Prostate gland (tissue), 2 donors: ENCODE measurements at regions not wholly inside any gene's neighbourhood (a gene's known extent, or its start where the extent isn't known, plus 50 kb on each side); places are given as distances from the start of the nearest gene placed in this dataset.

Experiments used
- DNase-seq: peaks from one replicate; pipeline ENCODE4 v3.0.0-alpha.2; 2019; ENCODE audit warnings: low spot score
- H3K27ac ChIP-seq, 2 donors: fragments of 200-600 bp; sonication (generic); 2 replicates each; pipeline ENCODE4 v1.5.1; 2017 to 2019
- H3K27me3 ChIP-seq: fragments of 200-600 bp; sonication (generic); replicated peaks from 2 replicates; pipeline ENCODE4 v1.5.1; 2019; ENCODE audit not compliant: insufficient read depth
- H3K36me3 ChIP-seq, 2 donors: fragments of 200-600 bp; sonication (generic); 1 replicate in 1 of 2; 2 replicates in 1 of 2; pipeline versions ENCODE4 v1.5.1 to v1.8.1; 2017 to 2019
- H3K4me1 ChIP-seq: fragments of 200-600 bp; sonication (generic); replicated peaks from 2 replicates; pipeline ENCODE4 v1.5.1; 2019
- H3K4me3 ChIP-seq, 2 donors: fragments of 200-600 bp; sonication (generic); 2 replicates each; pipeline ENCODE4 v1.5.1; 2017 to 2019
- H3K9me3 ChIP-seq: fragments of 200-600 bp; sonication (generic); 2 replicates; pipeline ENCODE4 v1.5.1; 2017
- POLR2A ChIP-seq: fragments of 450-650 bp; IDR thresholded peaks from one replicate; pipeline ENCODE4 v1.6.1; 2016; ENCODE audit warnings: antibody characterized with exemption, mild to moderate bottlenecking
- POLR2AphosphoS5 ChIP-seq: sonication (generic); formaldehyde crosslinking; IDR thresholded peaks from one replicate; pipeline ENCODE4 v1.6.1; 2017; ENCODE audit warnings: antibody characterized with exemption
- WGBS: methylation state at CpG from one replicate; pipeline ENCODE4 v1.1.5; 2018; 5-methylcytosine and 5-hydroxymethylcytosine counted together
- intact Hi-C: fragments of 100-400 bp; cut with DNase I; formaldehyde crosslinking; loops from one replicate; pipeline ENCODE4 v1.14.2; 2022
- TF ChIP-seq, protein P1 (sequence below), 4 experiments: fragments of 200-600 bp in 2 of 4; fragments of 450-650 bp in 2 of 4; sonication (generic) in 2 of 4; IDR thresholded peaks; 1 replicate in 3 of 4; 2 replicates in 1 of 4; pipeline ENCODE4 v1.5.1; 2016 to 2019; ENCODE audit warnings: antibody characterized with exemption in 4 of 4, mild to moderate bottlenecking in 2 of 4, moderate library complexity in 2 of 4

DNA sequence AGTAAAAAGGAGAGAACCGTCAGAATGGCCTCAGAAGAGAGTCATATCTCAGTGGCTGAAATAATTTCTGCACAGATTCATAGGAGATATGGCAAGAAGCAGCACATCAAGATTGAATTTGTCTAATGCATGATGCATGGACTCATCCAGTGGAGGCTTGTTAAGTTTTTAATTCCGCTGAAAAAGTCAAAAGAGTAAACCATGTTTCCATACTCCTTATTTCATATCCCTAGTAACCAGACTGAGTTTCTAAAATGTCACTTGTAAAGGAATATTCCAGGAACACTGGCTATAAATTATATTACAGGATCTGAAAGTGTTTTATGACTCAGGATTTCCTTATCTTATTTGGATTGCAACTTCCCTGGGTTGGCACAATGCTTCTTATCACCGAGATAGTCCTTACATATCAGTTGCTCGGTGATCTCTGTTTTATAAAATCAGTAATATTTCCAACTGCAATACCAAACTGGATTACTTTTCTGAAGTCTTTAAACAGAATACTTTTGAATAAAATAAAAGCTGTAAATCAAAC is 180.2 kb upstream of the TSC22D1 start:
- intact Hi-C loops: loop anchor here (10.0 kb wide), 1 partner anchor 272 kb away; no protein-coding TSS in a partner anchor
- peaks cover 14% of the 10 kb centered on the region for H3K4me1 ChIP-seq
- H3K36me3 ChIP-seq: no peaks in the 10 kb centered on the region
- TF ChIP-seq, protein P1, sequence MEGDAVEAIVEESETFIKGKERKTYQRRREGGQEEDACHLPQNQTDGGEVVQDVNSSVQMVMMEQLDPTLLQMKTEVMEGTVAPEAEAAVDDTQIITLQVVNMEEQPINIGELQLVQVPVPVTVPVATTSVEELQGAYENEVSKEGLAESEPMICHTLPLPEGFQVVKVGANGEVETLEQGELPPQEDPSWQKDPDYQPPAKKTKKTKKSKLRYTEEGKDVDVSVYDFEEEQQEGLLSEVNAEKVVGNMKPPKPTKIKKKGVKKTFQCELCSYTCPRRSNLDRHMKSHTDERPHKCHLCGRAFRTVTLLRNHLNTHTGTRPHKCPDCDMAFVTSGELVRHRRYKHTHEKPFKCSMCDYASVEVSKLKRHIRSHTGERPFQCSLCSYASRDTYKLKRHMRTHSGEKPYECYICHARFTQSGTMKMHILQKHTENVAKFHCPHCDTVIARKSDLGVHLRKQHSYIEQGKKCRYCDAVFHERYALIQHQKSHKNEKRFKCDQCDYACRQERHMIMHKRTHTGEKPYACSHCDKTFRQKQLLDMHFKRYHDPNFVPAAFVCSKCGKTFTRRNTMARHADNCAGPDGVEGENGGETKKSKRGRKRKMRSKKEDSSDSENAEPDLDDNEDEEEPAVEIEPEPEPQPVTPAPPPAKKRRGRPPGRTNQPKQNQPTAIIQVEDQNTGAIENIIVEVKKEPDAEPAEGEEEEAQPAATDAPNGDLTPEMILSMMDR (IDR thresholded peaks at IDR 0.05): no peak
- no peak for TF ChIP-seq POLR2A
- peak; percentile 64 for TF ChIP-seq POLR2AphosphoS5
- H3K27me3 ChIP-seq: no peaks in the 10 kb centered on the region
- no peaks in the 10 kb centered on the region for H3K9me3 ChIP-seq
- H3K27ac ChIP-seq: no peak overlapping the region
- no peak for DNase-seq
- WGBS: 41% methylated on average over 4 of the region's 4 CpGs
- no peak overlapping the region for H3K4me3 ChIP-seq

DNA sequence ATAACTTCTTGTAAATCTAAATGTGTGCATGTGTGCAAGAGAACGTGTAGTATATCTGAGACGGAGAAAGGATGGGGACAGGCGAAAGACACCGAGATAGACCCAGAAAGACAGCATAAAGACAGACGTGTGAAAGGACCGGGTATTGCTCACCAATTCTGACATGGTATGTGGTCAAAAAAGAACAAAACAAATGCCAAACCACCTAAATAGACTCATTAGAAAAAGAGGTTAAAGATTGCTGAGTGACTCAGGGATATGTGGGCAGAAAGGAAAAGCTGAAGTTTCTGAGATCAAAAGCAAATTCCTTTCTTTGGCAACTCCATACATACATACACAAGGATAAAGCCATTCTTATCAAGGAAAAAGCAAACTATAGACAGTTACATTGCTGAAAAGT is 179.7 kb upstream of the TSC22D1 start:
- Histone ChIP-seq H3K4me3 (no peak overlapping the region), H3K36me3 (no peaks in the 10 kb centered on the region), H3K27ac (no peak overlapping the region), H3K4me1 (peaks cover 14% of the 10 kb centered on the region), H3K27me3 (no peaks in the 10 kb centered on the region), H3K9me3 (no peaks in the 10 kb centered on the region)
- TF ChIP-seq POLR2AphosphoS5: no peak
- no peak for TF ChIP-seq POLR2A
- TF ChIP-seq, protein P1 (IDR thresholded peaks at IDR 0.05): no peak
- WGBS: 91% methylated on average over 6 of the region's 6 CpGs
- intact Hi-C loops: loop anchor here (10.0 kb wide), 1 partner anchor 271 kb away; no protein-coding TSS in a partner anchor
- no peak for DNase-seq

DNA sequence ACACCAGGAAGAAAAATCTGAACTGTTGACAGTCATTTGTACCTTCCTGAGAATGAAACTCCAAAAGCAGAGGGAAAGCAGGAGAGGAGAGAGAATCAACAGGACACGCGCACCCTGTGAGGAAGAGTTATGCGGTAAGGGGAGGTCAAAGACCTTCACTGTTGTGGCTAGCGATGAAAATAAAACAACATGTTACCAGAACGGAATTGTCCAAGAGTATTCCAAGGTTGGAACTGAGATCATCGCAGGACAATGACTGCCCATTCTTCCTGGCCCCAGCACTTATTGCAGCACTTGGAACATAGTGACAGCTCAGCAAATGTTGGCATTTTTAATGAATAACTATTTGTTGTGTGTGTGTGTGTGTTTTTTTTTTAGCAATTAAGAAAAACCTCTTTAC is 176.0 kb upstream of the TSC22D1 start:
- Histone ChIP-seq H3K27ac (no peak overlapping the region), H3K4me1 (no peaks in the 10 kb centered on the region), H3K4me3 (no peak overlapping the region), H3K27me3 (no peaks in the 10 kb centered on the region), H3K9me3 (no peaks in the 10 kb centered on the region), H3K36me3 (no peaks in the 10 kb centered on the region)
- no peak for DNase-seq
- TF ChIP-seq, protein P1 (IDR thresholded peaks at IDR 0.05): no peak
- TF ChIP-seq POLR2A: no peak
- TF ChIP-seq POLR2AphosphoS5: no peak
- 89% methylated on average over 6 of the region's 6 CpGs for WGBS
- intact Hi-C loops: loop anchor here (10.0 kb wide), 1 partner anchor 267 kb away; no protein-coding TSS in a partner anchor

DNA sequence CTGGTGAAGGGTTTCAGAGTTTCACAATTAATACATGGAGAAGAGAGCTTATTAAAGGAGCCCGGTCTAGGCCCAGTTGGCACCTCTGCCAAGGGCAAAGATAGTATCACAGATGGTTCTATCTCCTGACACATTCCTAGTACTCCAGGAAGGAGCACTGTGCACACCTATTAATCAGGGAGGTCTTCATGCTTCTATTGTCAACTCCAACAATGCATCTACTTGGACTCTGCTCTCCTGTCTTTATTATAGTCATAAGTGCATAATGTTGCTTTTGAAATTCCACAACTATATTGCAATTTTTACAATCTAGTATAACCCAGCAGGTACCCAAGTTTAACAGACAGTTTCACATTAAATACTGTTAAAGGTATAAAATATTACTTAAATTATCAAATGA is 174.5 kb upstream of the TSC22D1 start:
- Histone ChIP-seq H3K27ac (no peak overlapping the region), H3K27me3 (no peaks in the 10 kb centered on the region), H3K36me3 (no peaks in the 10 kb centered on the region), H3K9me3 (no peaks in the 10 kb centered on the region), H3K4me1 (no peaks in the 10 kb centered on the region), H3K4me3 (no peak overlapping the region)
- WGBS: 52% methylated on average over 1 of the region's 1 CpG
- intact Hi-C loops: loop anchor here (10.0 kb wide), 1 partner anchor 266 kb away; no protein-coding TSS in a partner anchor
- no peak for DNase-seq
- no peak for TF ChIP-seq POLR2A
- TF ChIP-seq, protein P1 (IDR thresholded peaks at IDR 0.05): no peak
- no peak for TF ChIP-seq POLR2AphosphoS5

DNA sequence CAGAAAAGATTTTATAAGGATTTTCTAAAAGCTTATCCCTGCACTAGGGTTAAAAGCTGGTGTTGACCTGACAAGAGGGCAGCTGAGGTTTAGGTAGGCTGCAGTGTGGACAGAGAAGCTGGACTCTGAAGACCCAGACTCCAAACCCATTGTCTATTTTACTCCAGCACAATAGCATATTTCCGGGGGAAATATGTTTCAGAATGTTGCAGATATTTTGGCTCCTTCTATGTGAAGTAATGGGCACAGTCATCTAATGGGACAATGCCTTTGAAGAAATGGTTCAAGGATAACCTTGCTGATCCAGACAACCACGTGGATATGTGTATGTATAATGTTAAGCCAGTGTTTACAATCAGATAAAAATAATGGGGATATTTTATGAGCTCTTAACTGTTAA is 173.8 kb upstream of the TSC22D1 start:
- TF ChIP-seq POLR2A: no peak
- TF ChIP-seq, protein P1 (IDR thresholded peaks at IDR 0.05): no peak
- no peak for TF ChIP-seq POLR2AphosphoS5
- 49% methylated on average over 2 of the region's 2 CpGs for WGBS
- H3K27me3 ChIP-seq: no peaks in the 10 kb centered on the region

More for the DNA sequence above, 173.8 kb upstream of the TSC22D1 start:
- Histone ChIP-seq H3K36me3 (no peaks in the 10 kb centered on the region), H3K9me3 (no peaks in the 10 kb centered on the region), H3K27ac (no peak overlapping the region), H3K4me1 (no peaks in the 10 kb centered on the region), H3K4me3 (no peak overlapping the region)
- DNase-seq: no peak
- intact Hi-C loops: loop anchor here (10.0 kb wide), 1 partner anchor 265 kb away; no protein-coding TSS in a partner anchor
